ENCODE measurements at regions not wholly inside any gene's neighbourhood (a gene's known extent, or its start where the extent isn't known, plus 50 kb on each side); places are given as distances from the start of the nearest gene placed in this dataset.

- peak overlapping the region; percentile 85 for H2AFZ ChIP-seq
- peaks cover 17% of the 10 kb centered on the region for H3K4me1 ChIP-seq (ENCODE audit: insufficient read depth)
- TF ChIP-seq EZH2 (IDR thresholded peaks at IDR 0.05; ENCODE audit: insufficient read depth, poor library complexity, severe bottlenecking) (no peak), EZH2phosphoT487 (IDR thresholded peaks at IDR 0.05; ENCODE audit: insufficient read depth, low read depth) (no peak)
- peaks cover 14% of the 10 kb centered on the region for H3F3A ChIP-seq (ENCODE audit: insufficient read depth)
- peak; percentile 27 for DNase-seq
- peak overlapping the region; percentile 68; the same call in 1 of the 2 replicates for H3K27ac ChIP-seq
- no peaks in the 10 kb centered on the region for H4K20me1 ChIP-seq (ENCODE audit: insufficient read depth)
- in situ Hi-C loops (cut with MboI) = no loop called here
- peak overlapping the region; percentile 67 for H3K4me3 ChIP-seq
- WGBS, 2 experiments (ENCODE audit: low coverage in 1 of 2, low lambda C conversion rate in 2 of 2, missing lambda C conversion rate in 2 of 2) = 2 to 6% methylated on average over 2 of the region's 2 CpGs
- H3K79me2 ChIP-seq (ENCODE audit: insufficient read depth) = no peaks in the 10 kb centered on the region
- no peaks in the 10 kb centered on the region for H3K36me3 ChIP-seq (ENCODE audit: low read depth)
- H3K9me3 ChIP-seq (ENCODE audit: low read depth) = no peaks in the 10 kb centered on the region
- H3K9ac ChIP-seq = peak overlapping the region; percentile 59
- H3K27me3 ChIP-seq (replicated peaks; ENCODE audit: insufficient read depth) = no peaks in the 10 kb centered on the region
- H3K4me2 ChIP-seq (ENCODE audit: unreplicated experiment) = peak overlapping the region; percentile 79
- no peaks in the 10 kb centered on the region for H3K9me2 ChIP-seq (ENCODE audit: insufficient read depth)
Measured at GRCh38 chr1:173122344-173122935, 71.7 kb upstream of the TNFSF18 start.

DNA sequence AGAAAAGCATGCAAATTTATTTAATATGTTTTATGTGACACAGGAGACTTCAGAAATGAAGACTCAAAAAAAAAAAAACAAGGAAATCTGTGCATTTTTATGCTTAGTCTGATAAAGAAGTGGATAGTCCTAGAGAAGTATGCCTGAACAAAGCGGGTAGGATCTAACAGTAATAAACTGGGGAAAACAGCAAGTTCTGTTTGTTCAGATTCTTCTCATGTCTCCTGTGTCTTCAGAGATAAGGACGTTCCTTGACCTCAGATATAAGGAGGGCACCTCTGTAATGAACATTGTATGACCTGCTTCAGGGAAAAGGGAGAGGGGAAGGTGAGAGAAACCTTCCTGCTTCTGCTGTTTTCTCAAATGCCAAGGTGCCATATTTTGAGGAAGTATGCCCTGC lies 67.7 kb upstream of the TNFSF18 start:
- H2AFZ ChIP-seq = no peak overlapping the region

DNA sequence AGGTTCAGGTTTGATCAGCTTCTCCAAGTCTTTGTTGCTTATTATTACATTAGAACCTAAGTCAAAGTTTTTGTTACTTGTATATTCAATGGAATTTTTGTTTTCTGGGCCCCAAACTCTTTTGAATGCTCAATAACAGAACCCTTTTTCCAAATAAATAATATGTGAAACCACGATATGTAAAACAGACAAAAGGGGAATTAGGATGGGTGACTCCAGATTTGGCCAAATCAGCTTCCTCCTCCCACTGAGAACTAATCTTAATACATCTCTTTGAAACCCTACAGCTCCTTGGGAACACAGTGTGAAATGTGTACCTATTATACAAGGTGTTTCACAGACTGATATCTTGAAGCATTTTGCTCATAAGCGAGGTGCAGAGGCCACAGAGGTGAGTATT lies 67.0 kb upstream of the TNFSF18 start:
- no peak overlapping the region for H3K4me3 ChIP-seq
- H3K79me2 ChIP-seq (ENCODE audit: insufficient read depth) = no peaks in the 10 kb centered on the region
- no peaks in the 10 kb centered on the region for H4K20me1 ChIP-seq (ENCODE audit: insufficient read depth)
- H2AFZ ChIP-seq = no peak overlapping the region
- H3K9ac ChIP-seq = no peak overlapping the region
- H3K9me3 ChIP-seq (ENCODE audit: low read depth) = no peaks in the 10 kb centered on the region
- no peaks in the 10 kb centered on the region for H3K9me2 ChIP-seq (ENCODE audit: insufficient read depth)
- no peak for TF ChIP-seq EZH2 (IDR thresholded peaks at IDR 0.05; ENCODE audit: insufficient read depth, poor library complexity, severe bottlenecking)
- TF ChIP-seq EZH2phosphoT487 (IDR thresholded peaks at IDR 0.05; ENCODE audit: insufficient read depth, low read depth) = no peak
- WGBS, 2 experiments (ENCODE audit: low coverage in 1 of 2, low lambda C conversion rate in 2 of 2, missing lambda C conversion rate in 2 of 2) = 94 to 95% methylated on average over 2 of the region's 2 CpGs
- H3K4me1 ChIP-seq (ENCODE audit: insufficient read depth) = peaks cover 19% of the 10 kb centered on the region
- DNase-seq = no peak
- H3K27ac ChIP-seq = no peak overlapping the region
- in situ Hi-C loops (cut with MboI) = no loop called here
- no peaks in the 10 kb centered on the region for H3K27me3 ChIP-seq (replicated peaks; ENCODE audit: insufficient read depth)
- H3F3A ChIP-seq (ENCODE audit: insufficient read depth) = peaks cover 18% of the 10 kb centered on the region
- no peak overlapping the region for H3K4me2 ChIP-seq (ENCODE audit: unreplicated experiment)
- no peaks in the 10 kb centered on the region for H3K36me3 ChIP-seq (ENCODE audit: low read depth)

More for the DNA sequence above, 67.7 kb upstream of the TNFSF18 start:
- Histone ChIP-seq H3K4me3 (no peak overlapping the region), H3K9me2 (ENCODE audit: insufficient read depth) (no peaks in the 10 kb centered on the region), H3K9ac (no peak overlapping the region), H3K79me2 (ENCODE audit: insufficient read depth) (no peaks in the 10 kb centered on the region), H4K20me1 (ENCODE audit: insufficient read depth) (no peaks in the 10 kb centered on the region), H3K4me1 (ENCODE audit: insufficient read depth) (peaks cover 15% of the 10 kb centered on the region), H3K27ac (no peak overlapping the region), H3K4me2 (ENCODE audit: unreplicated experiment) (no peak overlapping the region), H3K27me3 (replicated peaks; ENCODE audit: insufficient read depth) (no peaks in the 10 kb centered on the region), H3K36me3 (ENCODE audit: low read depth) (no peaks in the 10 kb centered on the region), H3K9me3 (ENCODE audit: low read depth) (no peaks in the 10 kb centered on the region), H3F3A (ENCODE audit: insufficient read depth) (peaks cover 15% of the 10 kb centered on the region)
- no peak for DNase-seq
- TF ChIP-seq EZH2phosphoT487 (IDR thresholded peaks at IDR 0.05; ENCODE audit: insufficient read depth, low read depth) (no peak), EZH2 (IDR thresholded peaks at IDR 0.05; ENCODE audit: insufficient read depth, poor library complexity, severe bottlenecking) (no peak)
- WGBS, 2 experiments (ENCODE audit: low coverage in 1 of 2, low lambda C conversion rate in 2 of 2, missing lambda C conversion rate in 2 of 2) = 78 to 80% methylated on average over 2 of the region's 2 CpGs
- in situ Hi-C loops (cut with MboI) = no loop called here

GRCh38 chr1:173117108-173117633 lies 66.4 kb upstream of the TNFSF18 start:
- Histone ChIP-seq H3K9me2 (ENCODE audit: insufficient read depth) (no peaks in the 10 kb centered on the region), H3F3A (ENCODE audit: insufficient read depth) (peaks cover 12% of the 10 kb centered on the region; the same call in 1 of the 2 replicates), H3K36me3 (ENCODE audit: low read depth) (no peaks in the 10 kb centered on the region), H3K27ac (no peak overlapping the region), H3K79me2 (ENCODE audit: insufficient read depth) (no peaks in the 10 kb centered on the region), H2AFZ (no peak overlapping the region), H3K9me3 (ENCODE audit: low read depth) (no peaks in the 10 kb centered on the region), H3K4me3 (no peak overlapping the region), H3K4me2 (ENCODE audit: unreplicated experiment) (no peak overlapping the region), H4K20me1 (ENCODE audit: insufficient read depth) (no peaks in the 10 kb centered on the region), H3K27me3 (replicated peaks; ENCODE audit: insufficient read depth) (no peaks in the 10 kb centered on the region), H3K4me1 (ENCODE audit: insufficient read depth) (peaks cover 18% of the 10 kb centered on the region), H3K9ac (no peak overlapping the region)
- TF ChIP-seq EZH2 (IDR thresholded peaks at IDR 0.05; ENCODE audit: insufficient read depth, poor library complexity, severe bottlenecking) (no peak), EZH2phosphoT487 (IDR thresholded peaks at IDR 0.05; ENCODE audit: insufficient read depth, low read depth) (no peak)
- no peak for DNase-seq
- WGBS, 2 experiments (ENCODE audit: low coverage in 1 of 2, low lambda C conversion rate in 2 of 2, missing lambda C conversion rate in 2 of 2) = 91 to 93% methylated on average over 1 of the region's 1 CpG
- in situ Hi-C loops (cut with MboI) = no loop called here

Data from GM23248 (cell line).